Esophagus muscularis mucosa (tissue), 2 donors: ENCODE measurements at regions not wholly inside any gene's neighbourhood (a gene's known extent, or its start where the extent isn't known, plus 50 kb on each side); places are given as distances from the start of the nearest gene placed in this dataset.

ENCODE experiments used
- EP300 ChIP-seq: sonication (generic); formaldehyde crosslinking; IDR thresholded peaks from one replicate; pipeline ENCODE4 v1.6.1; 2017; ENCODE audit warnings: antibody characterized with exemption
- POLR2A ChIP-seq: fragments of 450-650 bp; IDR thresholded peaks from one replicate; pipeline ENCODE4 v1.6.1; 2017; ENCODE audit warnings: antibody characterized with exemption, moderate library complexity, mild to moderate bottlenecking, low read depth

DNA sequence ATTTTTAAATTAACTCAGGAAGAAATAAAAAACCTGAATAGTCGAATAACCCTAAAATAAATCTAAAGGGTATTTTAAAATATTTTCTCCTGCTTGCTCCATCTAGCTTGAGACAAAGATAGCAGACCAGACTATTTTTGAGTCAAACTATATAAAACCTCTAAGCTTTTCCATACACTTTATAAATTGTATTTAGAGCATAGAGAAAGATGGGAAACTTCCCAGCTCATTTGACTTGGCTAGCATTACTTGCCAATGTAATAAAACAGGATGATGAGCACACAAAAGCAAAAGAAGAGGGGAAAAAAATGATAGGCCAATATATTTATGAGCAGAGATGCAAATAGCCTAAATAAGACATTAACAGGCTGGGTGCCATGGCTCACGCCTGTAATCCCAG lies 117.1 kb downstream of the ANAPC4 start:
- TF ChIP-seq POLR2A (no peak), EP300 (no peak)
